Liver (tissue), 3 donors: ENCODE measurements at regions not wholly inside any gene's neighbourhood (a gene's known extent, or its start where the extent isn't known, plus 50 kb on each side); places are given as distances from the start of the nearest gene placed in this dataset.

Experiments
- FOXA1 ChIP-seq: IDR thresholded peaks from 2 replicates; pipeline ENCODE4 v1.6.1; 2016; ENCODE audit warnings: antibody characterized with exemption
- MAX ChIP-seq: IDR thresholded peaks from 2 replicates; pipeline ENCODE4 v1.6.1; 2016; ENCODE audit warnings: antibody characterized with exemption
- NR2F2 ChIP-seq: IDR thresholded peaks from 2 replicates; pipeline ENCODE4 v1.6.1; 2016; ENCODE audit warnings: antibody characterized with exemption
- RAD21 ChIP-seq, 2 donors: IDR thresholded peaks; 2 replicates each; pipeline ENCODE4 v1.6.1; 2016; ENCODE audit warnings: antibody characterized with exemption in 2 of 2, mild to moderate bottlenecking in 2 of 2
- REST ChIP-seq: IDR thresholded peaks from 2 replicates; pipeline ENCODE4 v1.6.1; 2016; ENCODE audit warnings: antibody characterized with exemption, mild to moderate bottlenecking
- ZBTB33 ChIP-seq: IDR thresholded peaks from 2 replicates; pipeline ENCODE4 v1.6.1; 2016; ENCODE audit warnings: antibody characterized with exemption
- TF ChIP-seq, protein P1 (sequence below): fragments of 150-350 bp; IDR thresholded peaks from 2 replicates; pipeline ENCODE4 v1.5.1; 2017; ENCODE audit warnings: improper control_type of control experiment, low read depth, low read length; ENCODE audit not compliant: missing input control
- donor health status: healthy.
- donor health status: healthy.

DNA sequence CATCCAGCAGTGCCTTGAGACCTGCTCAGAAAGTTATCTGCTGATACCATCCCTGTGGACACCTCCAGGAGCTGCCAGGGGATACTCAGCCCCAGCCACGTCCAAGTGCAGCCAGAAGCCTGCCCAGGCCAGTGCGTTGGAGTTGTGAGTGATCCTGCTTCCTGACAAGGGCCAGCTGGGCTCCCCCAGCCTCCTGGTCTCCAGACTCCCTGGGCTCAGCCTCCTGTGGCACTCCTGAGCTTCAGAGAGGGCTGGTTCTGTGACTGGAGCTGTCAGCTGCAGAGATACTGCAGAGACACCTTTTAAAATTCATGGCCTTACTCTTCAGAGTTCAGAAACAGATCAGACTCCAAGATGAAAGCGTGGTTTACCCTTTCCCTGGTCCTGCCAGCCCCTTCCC, 515.9 kb downstream of the CD83 start:
- TF ChIP-seq, protein P1, sequence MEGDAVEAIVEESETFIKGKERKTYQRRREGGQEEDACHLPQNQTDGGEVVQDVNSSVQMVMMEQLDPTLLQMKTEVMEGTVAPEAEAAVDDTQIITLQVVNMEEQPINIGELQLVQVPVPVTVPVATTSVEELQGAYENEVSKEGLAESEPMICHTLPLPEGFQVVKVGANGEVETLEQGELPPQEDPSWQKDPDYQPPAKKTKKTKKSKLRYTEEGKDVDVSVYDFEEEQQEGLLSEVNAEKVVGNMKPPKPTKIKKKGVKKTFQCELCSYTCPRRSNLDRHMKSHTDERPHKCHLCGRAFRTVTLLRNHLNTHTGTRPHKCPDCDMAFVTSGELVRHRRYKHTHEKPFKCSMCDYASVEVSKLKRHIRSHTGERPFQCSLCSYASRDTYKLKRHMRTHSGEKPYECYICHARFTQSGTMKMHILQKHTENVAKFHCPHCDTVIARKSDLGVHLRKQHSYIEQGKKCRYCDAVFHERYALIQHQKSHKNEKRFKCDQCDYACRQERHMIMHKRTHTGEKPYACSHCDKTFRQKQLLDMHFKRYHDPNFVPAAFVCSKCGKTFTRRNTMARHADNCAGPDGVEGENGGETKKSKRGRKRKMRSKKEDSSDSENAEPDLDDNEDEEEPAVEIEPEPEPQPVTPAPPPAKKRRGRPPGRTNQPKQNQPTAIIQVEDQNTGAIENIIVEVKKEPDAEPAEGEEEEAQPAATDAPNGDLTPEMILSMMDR: no peak
- TF ChIP-seq NR2F2 (no peak), RAD21 (IDR thresholded peaks at IDR 0.05) (no peak), ZBTB33 (no peak), FOXA1 (no peak), REST (no peak), MAX (no peak)
